HepG2 (cell line): ENCODE measurements at regions not wholly inside any gene's neighbourhood (a gene's known extent, or its start where the extent isn't known, plus 50 kb on each side); places are given as distances from the start of the nearest gene placed in this dataset.

Source experiments
- FOXA3 ChIP-seq: IDR thresholded peaks from 2 replicates; pipeline ENCODE4 v1.6.1; 2016; ENCODE audit warnings: missing genetic modification reagents, missing compliant biosample characterization
- MAX ChIP-seq: IDR thresholded peaks from 2 replicates; pipeline ENCODE4 v1.6.1; 2012; ENCODE audit warnings: inconsistent platforms
- MED8 ChIP-seq: sonication (generic); formaldehyde crosslinking; IDR thresholded peaks from 2 replicates; pipeline ENCODE4 v1.8.1; 2023; ENCODE audit warnings: mild to moderate bottlenecking, missing genetic modification reagents; ENCODE audit not compliant: insufficient replicate concordance
- MLX ChIP-seq: IDR thresholded peaks from 2 replicates; pipeline ENCODE4 v1.6.1; 2016
- NBN ChIP-seq: fragments of 450-650 bp; conservative IDR thresholded peaks from 2 replicates; pipeline ENCODE4 v1.6.1; 2017
- POGK ChIP-seq: sonication (generic); formaldehyde crosslinking; conservative IDR thresholded peaks from 2 replicates; pipeline ENCODE4 v1.8.0; 2022; ENCODE audit warnings: mild to moderate bottlenecking, moderate library complexity, missing genetic modification reagents
- TARDBP ChIP-seq: sonication (generic); formaldehyde crosslinking; IDR thresholded peaks from 2 replicates; pipeline ENCODE4 v1.8.0; 2022; ENCODE audit warnings: mild to moderate bottlenecking, missing genetic modification reagents
- ZIK1 ChIP-seq: sonication (generic); formaldehyde crosslinking; IDR thresholded peaks from 2 replicates; pipeline ENCODE4 v1.5.0; 2020; ENCODE audit warnings: mild to moderate bottlenecking, low read depth, missing genetic modification reagents, borderline replicate concordance
- ZNF12 ChIP-seq: sonication (generic); formaldehyde crosslinking; IDR thresholded peaks from 2 replicates; pipeline ENCODE4 v1.5.0; 2020; ENCODE audit warnings: missing genetic modification reagents
- ZNF234 ChIP-seq: sonication (generic); formaldehyde crosslinking; conservative IDR thresholded peaks from 2 replicates; pipeline ENCODE4 v1.5.1; 2020; ENCODE audit warnings: mild to moderate bottlenecking, missing genetic modification reagents
- ZNF318 ChIP-seq: sonication (generic); formaldehyde crosslinking; IDR thresholded peaks from 2 replicates; pipeline ENCODE4 v1.4.0; 2020; ENCODE audit warnings: mild to moderate bottlenecking, missing genetic modification reagents
- ZNF512B ChIP-seq: sonication (generic); formaldehyde crosslinking; IDR thresholded peaks from 2 replicates; pipeline ENCODE4 v1.5.1; 2020; ENCODE audit warnings: missing genetic modification reagents, mild to moderate bottlenecking, borderline replicate concordance
- ZNF883 ChIP-seq: sonication (generic); formaldehyde crosslinking; IDR thresholded peaks from 2 replicates; pipeline ENCODE4 v1.5.1; 2020; ENCODE audit warnings: mild to moderate bottlenecking, missing genetic modification reagents; ENCODE audit errors: not compliant biosample characterization

- TF ChIP-seq ZNF318 (CRISPR knock-in tag) = no peak
- TF ChIP-seq ZNF234 (CRISPR knock-in tag) = no peak
- TF ChIP-seq MED8 (CRISPR knock-in tag) = no peak
- TF ChIP-seq ZNF12 (CRISPR knock-in tag) = peak; percentile 77
- no peak for TF ChIP-seq ZNF512B (CRISPR knock-in tag)
- TF ChIP-seq ZIK1 (CRISPR knock-in tag) = 0 out of 2 replicates have a peak, but pooled peaks have one; percentile 49
- TF ChIP-seq FOXA3 (CRISPR knock-in tag) = peak; percentile 95
- TF ChIP-seq MAX = peak; percentile 95
- peak; percentile 64 for TF ChIP-seq TARDBP (CRISPR knock-in tag)
- TF ChIP-seq NBN = no peak
- 0 out of 2 replicates have a peak, but pooled peaks have one; percentile 42 for TF ChIP-seq POGK (CRISPR knock-in tag)
- no peak for TF ChIP-seq ZNF883 (CRISPR knock-in tag)
- peak; percentile 86 for TF ChIP-seq MLX (CRISPR knock-in tag)
Measured at GRCh38 chr12:92034858-92035401, 110.7 kb downstream of the BTG1 start (continued).
